ENCODE measurements at regions not wholly inside any gene's neighbourhood (a gene's known extent, or its start where the extent isn't known, plus 50 kb on each side); places are given as distances from the start of the nearest gene placed in this dataset.

- TF ChIP-seq POLR2AphosphoS5 (IDR thresholded peaks at IDR 0.05; ENCODE audit: insufficient read depth in 1 of 2, low read depth in 1 of 2): no peak
- TF ChIP-seq, protein P1, sequence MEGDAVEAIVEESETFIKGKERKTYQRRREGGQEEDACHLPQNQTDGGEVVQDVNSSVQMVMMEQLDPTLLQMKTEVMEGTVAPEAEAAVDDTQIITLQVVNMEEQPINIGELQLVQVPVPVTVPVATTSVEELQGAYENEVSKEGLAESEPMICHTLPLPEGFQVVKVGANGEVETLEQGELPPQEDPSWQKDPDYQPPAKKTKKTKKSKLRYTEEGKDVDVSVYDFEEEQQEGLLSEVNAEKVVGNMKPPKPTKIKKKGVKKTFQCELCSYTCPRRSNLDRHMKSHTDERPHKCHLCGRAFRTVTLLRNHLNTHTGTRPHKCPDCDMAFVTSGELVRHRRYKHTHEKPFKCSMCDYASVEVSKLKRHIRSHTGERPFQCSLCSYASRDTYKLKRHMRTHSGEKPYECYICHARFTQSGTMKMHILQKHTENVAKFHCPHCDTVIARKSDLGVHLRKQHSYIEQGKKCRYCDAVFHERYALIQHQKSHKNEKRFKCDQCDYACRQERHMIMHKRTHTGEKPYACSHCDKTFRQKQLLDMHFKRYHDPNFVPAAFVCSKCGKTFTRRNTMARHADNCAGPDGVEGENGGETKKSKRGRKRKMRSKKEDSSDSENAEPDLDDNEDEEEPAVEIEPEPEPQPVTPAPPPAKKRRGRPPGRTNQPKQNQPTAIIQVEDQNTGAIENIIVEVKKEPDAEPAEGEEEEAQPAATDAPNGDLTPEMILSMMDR (IDR thresholded peaks at IDR 0.05): no peak
- TF ChIP-seq POLR2A (IDR thresholded peaks at IDR 0.05): no peak
Observed at GRCh38 chr6:126721581-126722160, 381.8 kb downstream of the CENPW start.
